HUDEP-2 (cell line): ENCODE measurements at regions not wholly inside any gene's neighbourhood (a gene's known extent, or its start where the extent isn't known, plus 50 kb on each side); places are given as distances from the start of the nearest gene placed in this dataset.

ENCODE experiments used
- DNase-seq, 76 experiments: peaks; one replicate each; lab custom pipeline; 2025; ENCODE audit not compliant: unreplicated experiment in 76 of 76; lab: John Stamatoyannopoulos, UW

DNA sequence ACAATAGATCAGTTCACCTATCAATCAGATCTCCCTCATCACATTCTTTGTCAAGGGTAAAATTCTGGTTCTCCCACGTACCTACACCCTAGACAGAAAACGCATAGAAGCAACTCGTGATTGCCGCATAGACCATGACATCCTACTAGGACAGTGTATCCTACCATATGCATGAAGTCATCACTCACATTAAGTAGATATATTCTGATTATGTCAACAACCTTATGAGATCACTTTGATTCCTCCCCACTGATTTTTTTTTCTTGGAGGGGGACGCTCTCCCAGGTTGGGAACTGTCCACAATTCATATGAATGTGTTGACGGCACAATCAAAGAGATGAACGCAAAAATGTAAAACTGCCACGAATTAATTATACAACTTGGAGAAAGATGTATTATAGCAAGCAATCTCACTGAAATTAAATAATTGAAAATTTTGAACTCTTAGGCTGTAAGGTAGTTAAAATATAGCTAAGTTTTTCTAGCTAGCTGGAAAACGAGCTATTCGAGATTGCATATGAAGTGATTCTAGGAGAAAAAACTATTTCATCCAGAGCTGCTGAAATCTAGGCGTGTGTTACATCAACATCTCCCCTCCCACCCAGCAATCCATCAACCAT is 82.5 kb upstream of the CCDC28A start:
- DNase-seq, result no peak

DNA sequence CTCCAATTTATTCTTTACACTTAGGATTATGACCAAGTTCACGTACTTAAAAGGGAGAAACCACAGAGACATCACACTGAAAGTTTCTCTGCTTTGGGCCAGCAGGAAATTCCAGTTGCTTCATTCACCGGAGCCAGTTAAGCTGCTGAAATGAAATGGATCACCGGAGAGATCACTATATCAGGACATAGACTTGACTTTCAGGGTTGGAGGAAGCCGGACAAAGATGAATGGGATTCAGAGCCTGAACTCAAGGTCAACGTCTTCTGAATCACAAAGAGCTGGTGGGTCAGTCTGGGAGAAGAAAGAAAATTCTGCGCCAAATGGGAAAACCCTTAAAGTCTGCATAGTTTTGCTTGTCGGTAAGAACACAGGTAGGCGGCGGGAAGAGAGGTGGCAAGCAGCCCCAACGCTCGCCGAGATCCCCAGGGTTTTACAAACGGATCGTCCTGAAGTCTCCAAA is 81.9 kb upstream of the CCDC28A start:
- no peak for DNase-seq

DNA sequence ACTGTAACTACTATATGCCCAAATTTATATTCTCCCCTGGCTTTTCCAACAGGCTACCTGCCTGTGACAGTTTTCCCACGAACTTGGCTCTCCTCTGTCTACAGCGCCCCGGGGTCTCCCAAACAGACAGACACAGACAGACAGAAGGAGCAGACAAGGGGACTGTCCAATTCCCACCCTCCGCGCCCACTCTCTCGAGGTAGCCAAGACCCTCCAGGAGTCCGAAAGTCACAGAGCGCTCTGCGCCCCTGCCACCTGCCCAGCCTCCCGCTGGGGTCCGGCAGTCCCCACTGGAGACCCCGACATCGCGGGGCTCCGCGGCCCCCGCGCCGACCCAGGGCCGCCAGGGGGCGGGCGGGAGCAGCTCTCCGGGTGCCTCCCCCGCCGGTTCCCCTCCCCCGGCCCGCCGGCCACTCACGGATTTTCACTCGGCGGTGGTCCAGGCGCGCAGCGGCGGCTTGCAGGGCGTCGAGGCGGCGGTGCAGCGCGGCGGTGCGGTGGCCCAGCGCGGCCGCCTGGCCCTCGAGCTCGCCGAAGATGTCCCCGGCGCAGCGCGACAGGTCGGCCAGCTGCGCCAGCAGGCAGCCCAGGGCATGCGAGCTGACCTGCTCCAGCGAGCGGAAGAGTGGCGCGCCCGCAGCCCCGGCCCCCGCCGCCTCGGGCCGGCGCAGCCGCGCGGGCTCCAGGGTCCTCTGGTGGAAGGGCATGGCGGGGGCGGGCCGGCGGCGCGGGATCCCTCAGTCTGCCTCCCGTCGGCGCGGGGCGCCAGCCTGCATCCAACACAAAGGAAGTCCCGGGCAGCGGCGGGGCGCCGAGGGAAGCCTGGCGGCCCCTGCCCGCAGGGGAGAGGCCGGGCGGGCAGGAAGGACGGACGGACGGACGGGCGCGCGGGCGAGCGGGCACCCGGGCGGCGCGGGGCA is 81.3 kb upstream of the CCDC28A start:
- DNase-seq, result peak in 31 of 76 experiments; percentile 7 to 49 (median 25)

DNA sequence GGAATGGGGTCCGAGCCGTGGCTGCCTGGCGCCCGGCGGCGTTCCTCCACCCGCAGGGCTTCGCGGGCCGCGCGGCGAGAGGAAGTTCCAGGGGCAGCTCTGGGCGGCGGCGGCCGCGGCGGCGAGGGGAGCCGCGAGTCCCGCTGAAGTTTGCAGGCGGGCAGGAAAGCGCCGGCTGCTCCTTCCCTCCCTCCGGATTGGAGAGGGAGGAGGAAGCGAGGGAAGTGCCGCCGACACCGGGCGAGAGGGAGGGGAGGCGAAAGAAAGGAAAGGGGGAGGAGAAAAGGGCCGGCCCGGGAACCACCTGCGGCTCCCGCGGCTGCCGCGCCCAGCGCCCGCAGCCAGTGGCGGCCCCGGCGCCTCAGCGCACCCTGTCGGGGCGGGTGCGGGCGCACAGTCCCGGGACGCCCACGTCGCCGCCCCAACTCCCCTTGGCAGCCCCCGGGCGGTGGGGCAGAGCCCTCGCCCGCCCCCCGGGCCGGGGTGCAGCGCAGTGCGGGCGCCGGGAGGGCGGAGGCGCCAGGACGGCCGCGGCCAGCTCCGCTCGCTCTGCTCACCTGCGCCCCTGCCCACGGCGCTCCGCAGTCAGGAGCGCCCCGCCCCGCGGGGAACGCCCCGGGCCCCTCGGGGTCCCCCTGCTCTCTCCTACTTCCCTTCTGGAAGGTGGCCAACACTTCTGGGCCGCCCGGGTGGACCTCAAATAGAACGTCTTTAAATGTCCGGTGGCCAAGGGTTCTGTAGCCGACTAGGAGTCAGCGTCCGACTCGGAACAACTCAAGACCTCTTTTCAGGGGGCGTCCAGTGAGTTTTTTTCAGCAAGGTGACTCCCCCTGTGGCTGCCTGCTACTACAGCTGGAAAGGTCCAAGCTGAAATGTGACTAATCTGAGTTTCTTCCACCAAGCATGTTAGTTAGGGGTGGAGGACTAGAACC is 80.3 kb upstream of the CCDC28A start:
- peak in 8 of 76 experiments; percentile 10 to 26 (median 15) for DNase-seq

DNA sequence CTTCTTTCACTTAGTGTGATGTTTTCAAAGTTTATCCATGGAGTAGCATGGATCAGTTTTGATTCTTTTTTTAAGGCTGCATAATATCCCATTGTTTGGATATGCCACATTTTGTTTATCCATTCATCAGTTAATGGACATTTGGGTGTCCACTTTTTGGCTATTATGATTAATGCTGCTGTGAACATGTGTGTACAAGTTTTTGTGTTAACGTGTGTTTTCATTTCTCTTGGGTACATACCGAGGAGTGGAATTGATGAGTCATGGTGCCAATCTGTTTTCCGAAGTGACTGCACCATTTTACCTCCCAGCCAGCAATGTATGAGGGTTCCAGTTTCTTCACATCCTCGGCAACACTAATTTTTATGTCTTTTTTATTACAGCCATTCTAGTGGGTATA is 78.4 kb upstream of the CCDC28A start:
- no peak for DNase-seq

DNA sequence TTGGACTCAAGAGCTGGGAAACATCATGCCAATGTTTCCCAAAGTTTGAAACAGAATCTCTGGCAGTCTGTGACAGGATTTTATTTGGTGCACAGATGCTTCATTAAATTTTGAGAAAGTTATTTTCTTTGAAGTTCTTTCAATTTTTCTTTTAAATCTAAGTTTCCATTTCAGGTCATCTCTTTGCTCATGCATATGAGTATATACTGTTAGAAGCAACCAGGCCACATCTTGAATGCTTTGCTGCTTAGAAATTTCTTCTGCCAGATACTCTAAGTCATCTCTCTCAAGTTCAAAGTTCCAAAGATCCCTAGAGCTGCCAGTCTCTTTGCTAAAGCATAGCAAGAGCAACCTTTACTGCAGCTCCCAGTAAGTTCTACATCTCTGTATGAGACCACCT is 59.1 kb upstream of the CCDC28A start:
- no peak for DNase-seq

DNA sequence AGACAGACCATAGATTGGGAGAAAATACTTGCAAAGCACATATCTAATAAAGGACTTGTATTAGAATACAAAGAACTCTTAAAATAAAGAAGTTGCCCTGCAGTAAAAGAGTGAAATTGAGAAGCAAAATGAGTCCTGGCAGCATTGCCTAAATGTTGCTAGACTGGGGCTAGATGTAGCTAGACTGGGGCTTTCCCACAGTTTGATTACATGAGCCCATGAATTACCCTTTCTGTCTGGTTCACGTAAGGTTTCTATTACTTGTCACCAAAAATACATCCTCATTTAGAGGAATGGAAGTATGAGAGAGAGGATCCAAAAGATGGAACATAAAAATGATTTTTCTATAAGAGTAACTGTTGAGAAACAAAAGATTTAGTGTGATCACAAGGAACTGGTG is 57.6 kb upstream of the CCDC28A start:
- DNase-seq, result no peak

DNA sequence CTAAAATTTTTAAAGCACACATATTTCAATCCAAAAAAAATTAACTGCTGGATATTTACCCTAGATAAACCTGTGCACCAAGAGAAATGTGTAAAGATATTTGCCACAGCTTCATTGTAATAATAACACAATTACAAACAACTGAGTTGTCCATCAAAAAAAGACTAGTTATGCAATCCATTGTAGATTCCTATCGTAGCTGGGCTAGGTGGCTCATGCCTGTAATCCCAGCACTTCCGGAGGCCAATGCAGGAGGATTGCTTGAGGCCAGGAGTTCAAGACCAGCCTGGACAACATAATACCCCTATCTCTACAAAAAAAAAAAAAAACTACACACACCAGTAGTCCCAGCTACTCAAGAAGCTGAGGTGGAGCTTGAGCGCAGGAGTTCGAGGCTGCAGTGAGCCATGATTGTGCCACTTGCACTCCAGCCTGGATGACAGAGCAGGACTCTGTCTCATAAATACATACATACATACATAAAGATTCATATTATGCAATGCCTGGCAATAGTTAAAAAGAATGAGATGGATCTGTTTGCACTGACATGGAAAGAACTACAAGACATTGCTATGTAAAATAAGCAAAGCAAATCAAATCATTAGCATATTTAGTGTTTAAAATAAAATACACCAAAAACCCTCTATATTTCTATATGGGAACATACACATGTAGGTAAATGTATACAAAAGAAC is 56.5 kb upstream of the CCDC28A start:
- DNase-seq, result no peak

DNA sequence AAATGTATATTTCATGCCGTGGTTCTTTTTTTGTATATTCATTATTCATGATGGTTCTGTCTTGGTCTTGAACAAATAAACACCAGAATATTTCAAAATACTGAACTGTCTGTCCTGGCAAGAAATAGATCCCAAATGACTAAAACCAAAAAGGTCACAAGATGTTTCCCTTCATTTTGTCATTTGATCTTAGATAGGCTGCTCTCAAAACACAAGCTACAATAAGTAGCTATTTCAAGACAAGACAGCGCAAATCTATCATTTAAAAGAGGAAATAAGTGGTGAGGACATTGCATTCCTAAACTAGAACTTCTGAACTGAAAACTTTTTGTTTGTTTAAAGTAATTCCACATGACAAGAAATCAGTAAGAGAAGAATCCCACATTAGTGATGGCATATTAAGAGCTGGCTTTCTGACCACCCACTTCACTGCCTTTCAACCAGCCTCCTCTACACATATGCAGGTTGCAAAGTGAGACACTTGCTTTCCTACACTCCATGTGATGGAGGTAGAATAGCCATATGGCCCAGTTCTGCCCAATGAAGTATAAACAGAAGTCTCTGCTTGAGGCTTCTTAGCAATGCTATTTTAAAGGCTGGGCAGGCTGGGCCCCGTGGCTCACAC is 54.4 kb upstream of the CCDC28A start:
- DNase-seq, result no peak

DNA sequence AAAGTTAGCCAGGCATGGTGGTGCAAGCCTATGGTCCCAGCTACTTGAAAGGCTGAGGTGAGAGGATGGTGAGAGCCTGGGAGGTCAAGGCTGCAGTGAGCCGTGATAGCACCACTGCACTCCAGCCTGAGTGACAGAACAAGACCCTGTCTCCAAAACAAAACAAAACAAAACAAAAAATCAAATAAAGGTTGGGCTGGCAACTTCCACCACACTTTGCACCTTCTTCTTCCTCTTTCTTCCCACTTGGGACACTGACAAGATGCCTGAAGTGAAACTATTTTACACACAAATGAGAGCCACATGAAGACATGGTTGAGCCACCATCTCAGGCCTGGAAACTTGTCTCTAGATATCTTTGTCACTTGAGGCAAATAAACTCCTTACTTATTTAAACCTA is 53.8 kb upstream of the CCDC28A start:
- DNase-seq, result no peak

DNA sequence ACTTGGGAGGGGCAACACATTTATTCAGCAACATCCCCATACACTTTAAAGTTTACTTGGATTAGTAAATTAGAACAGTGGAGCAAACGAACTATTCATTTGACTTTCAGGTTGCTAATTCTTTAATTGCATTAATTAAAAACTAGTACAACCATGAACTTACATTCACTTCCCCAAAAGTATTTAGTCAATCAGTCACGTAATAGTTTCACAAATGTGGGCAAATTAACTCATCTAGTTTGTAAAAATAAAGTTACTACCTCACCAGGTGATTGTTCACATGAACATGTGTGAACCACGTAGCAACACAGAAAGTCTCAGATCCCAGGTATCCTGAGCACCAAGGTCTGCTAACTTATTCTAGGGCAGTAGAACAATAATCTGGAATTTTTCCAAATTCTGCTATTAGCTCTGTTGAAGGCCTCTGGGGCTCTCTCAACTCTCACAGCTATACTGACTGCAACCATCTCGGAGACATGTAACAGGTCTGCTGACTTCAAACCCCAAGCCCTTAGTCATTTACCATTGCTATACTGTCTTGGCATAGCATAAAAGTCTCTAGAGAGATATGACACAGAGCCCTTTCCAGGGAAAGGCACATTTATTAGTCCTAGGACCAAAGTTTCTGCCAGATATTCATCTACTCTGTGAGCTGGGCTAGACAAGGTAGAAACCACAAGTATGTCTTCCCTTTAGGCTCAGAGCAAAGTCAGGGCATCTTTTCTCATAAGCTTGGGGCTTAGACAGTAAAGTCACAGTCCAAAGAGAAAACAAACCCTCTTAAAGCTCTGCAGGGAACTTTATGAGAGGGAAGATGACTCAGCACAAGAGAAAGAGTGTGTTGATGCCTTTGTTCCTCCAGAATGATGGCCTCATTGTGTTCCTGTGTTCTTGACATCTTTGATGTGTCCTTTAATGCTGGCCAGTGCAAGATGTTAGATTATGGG is 50.9 kb upstream of the CCDC28A start:
- no peak for DNase-seq
